ENCODE measurements at regions not wholly inside any gene's neighbourhood (a gene's known extent, or its start where the extent isn't known, plus 50 kb on each side); places are given as distances from the start of the nearest gene placed in this dataset.
"Not testable (repeated sequence)": the region's sequence is repeated elsewhere in the genome, so short reads cannot be mapped to it uniquely, and the experiment has no call there.

DNA sequence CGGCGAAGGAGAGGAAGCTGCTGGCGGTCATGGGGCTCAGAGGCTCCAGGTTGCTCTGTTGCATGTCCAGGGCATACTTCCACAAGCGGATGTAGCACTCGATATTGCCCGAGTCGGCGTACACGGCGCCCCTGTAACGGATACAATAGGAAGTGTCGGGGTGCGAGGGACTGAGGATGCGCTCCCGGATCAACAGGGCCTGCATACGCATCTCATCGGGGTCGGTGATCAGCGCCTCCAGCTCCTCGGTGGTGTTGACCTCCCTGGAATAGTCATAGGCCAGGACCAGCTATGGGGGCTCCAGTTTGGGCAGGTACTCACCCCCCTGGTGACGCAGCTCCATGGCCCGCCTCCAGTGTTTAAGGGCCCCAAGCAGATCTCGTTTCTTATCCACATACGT lies 150.8 kb downstream of the POTEC start:
- TF ChIP-seq, protein P1, sequence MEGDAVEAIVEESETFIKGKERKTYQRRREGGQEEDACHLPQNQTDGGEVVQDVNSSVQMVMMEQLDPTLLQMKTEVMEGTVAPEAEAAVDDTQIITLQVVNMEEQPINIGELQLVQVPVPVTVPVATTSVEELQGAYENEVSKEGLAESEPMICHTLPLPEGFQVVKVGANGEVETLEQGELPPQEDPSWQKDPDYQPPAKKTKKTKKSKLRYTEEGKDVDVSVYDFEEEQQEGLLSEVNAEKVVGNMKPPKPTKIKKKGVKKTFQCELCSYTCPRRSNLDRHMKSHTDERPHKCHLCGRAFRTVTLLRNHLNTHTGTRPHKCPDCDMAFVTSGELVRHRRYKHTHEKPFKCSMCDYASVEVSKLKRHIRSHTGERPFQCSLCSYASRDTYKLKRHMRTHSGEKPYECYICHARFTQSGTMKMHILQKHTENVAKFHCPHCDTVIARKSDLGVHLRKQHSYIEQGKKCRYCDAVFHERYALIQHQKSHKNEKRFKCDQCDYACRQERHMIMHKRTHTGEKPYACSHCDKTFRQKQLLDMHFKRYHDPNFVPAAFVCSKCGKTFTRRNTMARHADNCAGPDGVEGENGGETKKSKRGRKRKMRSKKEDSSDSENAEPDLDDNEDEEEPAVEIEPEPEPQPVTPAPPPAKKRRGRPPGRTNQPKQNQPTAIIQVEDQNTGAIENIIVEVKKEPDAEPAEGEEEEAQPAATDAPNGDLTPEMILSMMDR (IDR thresholded peaks at IDR 0.05): not testable (repeated sequence)
- TF ChIP-seq POLR2A (IDR thresholded peaks at IDR 0.05): not testable (repeated sequence)
